MM.1S (cell line): ENCODE measurements at regions not wholly inside any gene's neighbourhood (a gene's known extent, or its start where the extent isn't known, plus 50 kb on each side); places are given as distances from the start of the nearest gene placed in this dataset.

Experiments used
- DNase-seq: peaks from one replicate; pipeline ENCODE4 v3.0.0-alpha.2; 2015
- H2AFZ ChIP-seq: fragments of 300-600 bp; sonication (generic); 2 replicates; pipeline ENCODE4 v1.6.0; 2016; ENCODE audit warnings: antibody characterized with exemption, low read length
- H3F3A ChIP-seq: fragments of 300-600 bp; sonication (generic); 2 replicates; pipeline ENCODE4 v1.6.1; 2016; ENCODE audit warnings: mild to moderate bottlenecking, antibody characterized with exemption, low read length, moderate library complexity, mixed read lengths; ENCODE audit not compliant: insufficient read depth
- H3K27ac ChIP-seq: fragments of 300-600 bp; sonication (generic); 2 replicates; pipeline ENCODE4 v1.5.1; 2016; ENCODE audit warnings: mild to moderate bottlenecking, low read length
- H3K27me3 ChIP-seq: fragments of 300-600 bp; sonication (generic); replicated peaks from 2 replicates; pipeline ENCODE4 v1.6.0; 2016; ENCODE audit warnings: low read length; ENCODE audit not compliant: insufficient read depth
- H3K36me3 ChIP-seq: fragments of 300-600 bp; sonication (generic); replicated peaks from 2 replicates; pipeline ENCODE4 v1.6.1; 2016; ENCODE audit warnings: mild to moderate bottlenecking, low read length, mixed read lengths; ENCODE audit not compliant: insufficient read depth
- H3K4me1 ChIP-seq: fragments of 300-600 bp; sonication (generic); 2 replicates; pipeline ENCODE4 v1.6.1; 2016; ENCODE audit warnings: low read length, mixed read lengths
- H3K4me2 ChIP-seq: fragments of 300-600 bp; sonication (generic); 2 replicates; pipeline ENCODE4 v1.6.0; 2016; ENCODE audit warnings: low read depth, low read length
- H3K4me3 ChIP-seq: fragments of 300-600 bp; sonication (generic); 2 replicates; pipeline ENCODE4 v1.5.1; 2016; ENCODE audit warnings: low read length, mixed read lengths
- H3K79me2 ChIP-seq: fragments of 300-600 bp; sonication (generic); 2 replicates; pipeline ENCODE4 v1.6.1; 2016; ENCODE audit warnings: mixed run types, low read length, mixed read lengths
- H3K9ac ChIP-seq: fragments of 300-600 bp; sonication (generic); 2 replicates; pipeline ENCODE4 v1.6.1; 2016; ENCODE audit warnings: low read length, mixed read lengths
- H3K9me2 ChIP-seq: fragments of 300-600 bp; sonication (generic); replicated peaks from 2 replicates; pipeline ENCODE4 v1.6.1; 2016; ENCODE audit warnings: mild to moderate bottlenecking, low read length, mixed read lengths; ENCODE audit not compliant: insufficient read depth
- H3K9me3 ChIP-seq: fragments of 300-600 bp; sonication (generic); replicated peaks from 2 replicates; pipeline ENCODE4 v1.6.1; 2016; ENCODE audit warnings: mild to moderate bottlenecking, low read length, mixed read lengths; ENCODE audit not compliant: insufficient read depth
- H4K20me1 ChIP-seq: fragments of 300-600 bp; sonication (generic); 2 replicates; pipeline ENCODE4 v1.6.1; 2016; ENCODE audit warnings: mild to moderate bottlenecking, low read length, moderate library complexity, mixed read lengths; ENCODE audit not compliant: insufficient read depth
- EZH2 ChIP-seq: fragments of 300-600 bp; sonication (generic); optimal IDR thresholded peaks from 2 replicates; pipeline ENCODE3; 2017; ENCODE audit warnings: low read depth, mild to moderate bottlenecking, antibody characterized with exemption, low read length, mixed read lengths
- EZH2phosphoT487 ChIP-seq: fragments of 300-600 bp; sonication (generic); IDR thresholded peaks from 2 replicates; pipeline ENCODE4 v1.6.1; 2018; ENCODE audit warnings: antibody characterized with exemption, low read length
- TF ChIP-seq, protein P1 (sequence below): fragments of 300-600 bp; sonication (generic); IDR thresholded peaks from 2 replicates; pipeline ENCODE4 v1.5.1; 2016; ENCODE audit warnings: antibody characterized with exemption, low read length, mixed read lengths

DNA sequence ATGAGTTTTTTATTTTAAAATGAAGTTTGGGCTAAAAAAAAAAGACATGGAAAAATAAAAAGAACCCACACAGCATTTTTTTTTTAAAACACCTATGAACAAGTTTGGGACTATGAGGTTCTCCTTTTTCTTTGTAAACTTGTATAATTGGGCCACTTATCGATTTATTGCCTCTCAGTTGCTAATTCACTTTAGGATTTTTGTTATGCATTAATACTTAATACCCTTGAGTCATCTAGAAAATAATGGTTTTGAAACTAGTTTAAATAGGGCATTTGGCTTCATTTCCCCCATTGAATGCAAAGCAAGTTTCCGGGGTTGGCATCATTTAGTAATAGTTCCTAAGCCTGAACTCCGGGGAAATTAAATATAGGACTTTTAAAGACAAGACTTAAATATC lies 312.8 kb upstream of the RGS6 start:
- no peaks in the 10 kb centered on the region for H3K79me2 ChIP-seq
- no peaks in the 10 kb centered on the region for H3K9me3 ChIP-seq
- H3F3A ChIP-seq, result no peaks in the 10 kb centered on the region
- H3K4me1 ChIP-seq, result no peaks in the 10 kb centered on the region
- no peaks in the 10 kb centered on the region for H4K20me1 ChIP-seq
- H3K4me2 ChIP-seq, result no peak overlapping the region
- no peak for DNase-seq
- H3K27me3 ChIP-seq, result no peaks in the 10 kb centered on the region
- no peak overlapping the region for H3K9ac ChIP-seq
- no peaks in the 10 kb centered on the region for H3K9me2 ChIP-seq
- H2AFZ ChIP-seq, result no peak overlapping the region
- H3K36me3 ChIP-seq, result no peaks in the 10 kb centered on the region
- H3K27ac ChIP-seq, result no peak overlapping the region
- TF ChIP-seq EZH2phosphoT487 (no peak), EZH2 (no peak)
- TF ChIP-seq, protein P1, sequence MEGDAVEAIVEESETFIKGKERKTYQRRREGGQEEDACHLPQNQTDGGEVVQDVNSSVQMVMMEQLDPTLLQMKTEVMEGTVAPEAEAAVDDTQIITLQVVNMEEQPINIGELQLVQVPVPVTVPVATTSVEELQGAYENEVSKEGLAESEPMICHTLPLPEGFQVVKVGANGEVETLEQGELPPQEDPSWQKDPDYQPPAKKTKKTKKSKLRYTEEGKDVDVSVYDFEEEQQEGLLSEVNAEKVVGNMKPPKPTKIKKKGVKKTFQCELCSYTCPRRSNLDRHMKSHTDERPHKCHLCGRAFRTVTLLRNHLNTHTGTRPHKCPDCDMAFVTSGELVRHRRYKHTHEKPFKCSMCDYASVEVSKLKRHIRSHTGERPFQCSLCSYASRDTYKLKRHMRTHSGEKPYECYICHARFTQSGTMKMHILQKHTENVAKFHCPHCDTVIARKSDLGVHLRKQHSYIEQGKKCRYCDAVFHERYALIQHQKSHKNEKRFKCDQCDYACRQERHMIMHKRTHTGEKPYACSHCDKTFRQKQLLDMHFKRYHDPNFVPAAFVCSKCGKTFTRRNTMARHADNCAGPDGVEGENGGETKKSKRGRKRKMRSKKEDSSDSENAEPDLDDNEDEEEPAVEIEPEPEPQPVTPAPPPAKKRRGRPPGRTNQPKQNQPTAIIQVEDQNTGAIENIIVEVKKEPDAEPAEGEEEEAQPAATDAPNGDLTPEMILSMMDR, result no peak
- H3K4me3 ChIP-seq, result no peak overlapping the region

GRCh38 chr14:71620401-71620800 lies 311.8 kb upstream of the RGS6 start:
- no peaks in the 10 kb centered on the region for H3K9me2 ChIP-seq
- no peak for DNase-seq
- H3F3A ChIP-seq, result no peaks in the 10 kb centered on the region
- no peaks in the 10 kb centered on the region for H3K4me1 ChIP-seq
- H3K79me2 ChIP-seq, result no peaks in the 10 kb centered on the region
- H2AFZ ChIP-seq, result no peak overlapping the region
- H3K27ac ChIP-seq, result no peak overlapping the region
- no peak overlapping the region for H3K9ac ChIP-seq
- no peaks in the 10 kb centered on the region for H3K36me3 ChIP-seq
- H4K20me1 ChIP-seq, result no peaks in the 10 kb centered on the region
- TF ChIP-seq EZH2phosphoT487, result no peak
- TF ChIP-seq, protein P1, result no peak
- TF ChIP-seq EZH2, result no peak
- no peak overlapping the region for H3K4me3 ChIP-seq
- H3K9me3 ChIP-seq, result no peaks in the 10 kb centered on the region
- no peak overlapping the region for H3K4me2 ChIP-seq
- no peaks in the 10 kb centered on the region for H3K27me3 ChIP-seq

- Histone ChIP-seq H3K27ac (no peak overlapping the region), H3K9me3 (no peaks in the 10 kb centered on the region), H3K9ac (no peak overlapping the region), H3K4me1 (no peaks in the 10 kb centered on the region), H3K36me3 (no peaks in the 10 kb centered on the region), H2AFZ (no peak overlapping the region), H3K4me2 (no peak overlapping the region), H3K9me2 (no peaks in the 10 kb centered on the region), H4K20me1 (no peaks in the 10 kb centered on the region), H3K4me3 (no peak overlapping the region), H3K27me3 (no peaks in the 10 kb centered on the region), H3F3A (no peaks in the 10 kb centered on the region), H3K79me2 (no peaks in the 10 kb centered on the region)
- TF ChIP-seq, protein P1, result no peak
- DNase-seq, result no peak
These were observed 311.0 kb upstream of the RGS6 start for GRCh38 chr14:71621276-71621675.
